ENCODE measurements at regions not wholly inside any gene's neighbourhood (a gene's known extent, or its start where the extent isn't known, plus 50 kb on each side); places are given as distances from the start of the nearest gene placed in this dataset.

DNA sequence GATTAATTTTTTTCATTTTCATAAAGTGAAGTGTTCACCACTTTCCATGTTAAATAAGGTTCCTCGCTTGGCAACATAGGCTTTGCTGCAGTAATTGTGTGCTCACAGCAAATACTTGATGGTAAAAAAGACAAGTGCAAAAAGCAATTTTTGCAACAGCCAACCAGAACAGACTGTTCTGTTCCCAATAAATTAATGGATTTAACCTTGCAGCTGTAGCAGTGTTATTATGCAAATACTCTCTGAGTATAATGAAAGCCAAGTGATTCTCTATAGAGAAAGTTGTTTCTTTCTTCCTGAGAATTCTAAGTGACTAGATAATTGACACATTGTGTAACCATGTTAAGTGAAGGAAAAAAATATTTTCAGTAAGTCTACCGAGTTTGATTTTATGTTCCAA, 183.7 kb upstream of the NAALADL2 start:
- no peak for DNase-seq

GRCh38 chr3:174681784-174682183, 177.3 kb upstream of the NAALADL2 start:
- DNase-seq, result no peak

- DNase-seq, result no peak
Measured at GRCh38 chr3:174685796-174686195, 173.3 kb upstream of the NAALADL2 start.

DNA sequence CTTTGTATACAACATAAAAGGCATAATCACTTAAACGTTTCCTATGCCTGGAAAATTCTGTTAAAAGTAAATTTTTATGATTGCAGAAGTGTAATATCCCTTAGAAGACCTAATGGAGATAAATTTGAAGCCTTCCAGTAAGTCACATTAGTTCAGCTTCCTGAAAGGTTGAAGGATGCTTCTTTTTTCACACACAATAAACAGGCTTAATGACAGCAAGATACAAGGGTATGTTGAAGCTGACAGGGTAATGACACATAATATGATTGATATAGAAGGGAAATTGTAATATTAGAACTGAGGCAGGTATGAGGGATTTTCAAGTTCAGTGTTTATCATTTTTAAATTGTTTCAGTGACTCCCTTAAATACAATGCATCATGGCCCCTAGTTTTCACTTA, 161.8 kb upstream of the NAALADL2 start:
- no peak for DNase-seq

- DNase-seq, result no peak
Measured at GRCh38 chr3:174700736-174701135, 158.4 kb upstream of the NAALADL2 start.

DNA sequence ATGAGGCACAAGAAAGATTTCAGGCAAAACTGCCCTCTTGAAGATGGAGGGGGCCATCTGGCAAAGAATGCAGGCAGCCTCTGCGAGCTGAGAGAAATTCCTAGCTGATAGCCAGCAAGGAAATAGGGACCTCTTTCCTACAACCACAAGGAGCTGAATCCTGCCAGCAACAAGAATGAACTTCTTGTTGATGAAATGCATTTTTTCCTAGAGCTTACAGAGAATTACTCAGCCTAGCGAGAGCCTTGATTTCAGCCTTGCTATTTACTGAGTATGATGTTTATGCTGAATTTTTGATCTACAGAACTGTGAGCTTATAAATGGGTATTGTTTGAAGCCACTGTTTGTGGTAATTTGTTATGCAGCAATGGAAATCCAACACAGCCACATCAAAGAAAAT, 148.5 kb upstream of the NAALADL2 start:
- DNase-seq, result no peak

- no peak for DNase-seq
Measured at GRCh38 chr3:174715386-174715785, 143.7 kb upstream of the NAALADL2 start.

DNA sequence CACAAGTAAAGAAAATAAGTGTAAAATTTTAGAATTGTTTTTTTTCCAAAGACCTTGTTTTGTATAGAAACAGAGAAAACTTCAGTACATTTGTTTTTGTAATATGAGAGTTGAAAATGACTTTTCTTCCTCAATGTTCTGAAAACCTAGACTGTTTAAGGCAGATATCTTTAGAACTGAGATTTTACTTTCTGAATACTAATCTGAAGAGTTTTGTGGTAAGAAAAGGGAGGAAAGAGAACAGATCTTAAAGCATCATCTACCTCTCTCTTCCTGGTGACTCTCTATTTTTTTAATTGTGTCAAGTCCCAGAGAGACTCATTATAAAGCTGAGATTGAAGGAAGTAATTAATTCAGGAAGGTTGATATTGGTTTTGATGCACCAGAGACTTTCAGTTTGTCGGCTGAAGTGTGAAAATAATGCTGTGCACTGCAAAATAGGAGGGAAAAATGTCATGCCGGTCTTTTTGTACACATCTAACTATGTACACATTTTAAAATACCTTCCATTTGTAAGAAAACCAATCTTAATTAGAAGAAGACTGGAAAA, 142.1 kb upstream of the NAALADL2 start:
- no peak for DNase-seq

GRCh38 chr3:174720717-174721116, 138.4 kb upstream of the NAALADL2 start:
- no peak for DNase-seq

DNA sequence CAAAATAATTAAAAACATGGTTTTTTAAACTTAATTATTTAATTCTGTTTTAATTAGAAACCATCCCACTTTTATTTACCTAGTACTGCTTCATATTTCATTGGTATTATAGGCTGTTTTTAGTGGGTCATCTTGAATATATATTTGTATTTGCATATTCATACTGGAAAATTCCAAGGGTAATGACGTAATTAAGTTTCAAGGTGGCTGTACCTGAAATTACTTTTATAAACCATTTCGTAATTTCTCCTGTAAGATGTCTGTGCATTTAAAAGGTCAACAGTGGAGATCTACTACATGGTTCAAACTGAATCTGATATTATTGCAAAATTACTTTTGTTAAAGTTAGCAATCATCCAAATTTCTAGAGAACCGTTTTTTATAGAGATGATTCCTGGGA, 133.8 kb upstream of the NAALADL2 start:
- no peak for DNase-seq

DNA sequence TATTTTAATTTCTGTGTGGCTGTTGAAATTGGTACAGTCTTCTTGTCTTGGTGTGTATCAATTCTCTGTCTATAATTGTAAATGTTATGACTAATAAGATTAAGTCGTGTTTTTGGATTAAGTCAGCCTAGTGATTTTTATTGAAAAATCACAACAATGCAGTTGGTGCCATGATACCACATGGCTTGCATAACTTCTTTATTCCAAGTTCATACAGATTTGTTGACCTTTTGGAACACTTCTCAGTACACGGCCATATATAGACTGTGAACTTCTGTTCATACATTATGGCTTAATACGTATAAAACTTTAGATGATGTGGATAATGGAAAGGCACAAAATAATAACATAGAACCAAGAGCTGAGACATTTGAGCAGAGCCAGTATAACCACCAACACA, 121.2 kb upstream of the NAALADL2 start:
- no peak for DNase-seq

- no peak for DNase-seq
Measured at GRCh38 chr3:174749143-174749542, 110.0 kb upstream of the NAALADL2 start.

DNA sequence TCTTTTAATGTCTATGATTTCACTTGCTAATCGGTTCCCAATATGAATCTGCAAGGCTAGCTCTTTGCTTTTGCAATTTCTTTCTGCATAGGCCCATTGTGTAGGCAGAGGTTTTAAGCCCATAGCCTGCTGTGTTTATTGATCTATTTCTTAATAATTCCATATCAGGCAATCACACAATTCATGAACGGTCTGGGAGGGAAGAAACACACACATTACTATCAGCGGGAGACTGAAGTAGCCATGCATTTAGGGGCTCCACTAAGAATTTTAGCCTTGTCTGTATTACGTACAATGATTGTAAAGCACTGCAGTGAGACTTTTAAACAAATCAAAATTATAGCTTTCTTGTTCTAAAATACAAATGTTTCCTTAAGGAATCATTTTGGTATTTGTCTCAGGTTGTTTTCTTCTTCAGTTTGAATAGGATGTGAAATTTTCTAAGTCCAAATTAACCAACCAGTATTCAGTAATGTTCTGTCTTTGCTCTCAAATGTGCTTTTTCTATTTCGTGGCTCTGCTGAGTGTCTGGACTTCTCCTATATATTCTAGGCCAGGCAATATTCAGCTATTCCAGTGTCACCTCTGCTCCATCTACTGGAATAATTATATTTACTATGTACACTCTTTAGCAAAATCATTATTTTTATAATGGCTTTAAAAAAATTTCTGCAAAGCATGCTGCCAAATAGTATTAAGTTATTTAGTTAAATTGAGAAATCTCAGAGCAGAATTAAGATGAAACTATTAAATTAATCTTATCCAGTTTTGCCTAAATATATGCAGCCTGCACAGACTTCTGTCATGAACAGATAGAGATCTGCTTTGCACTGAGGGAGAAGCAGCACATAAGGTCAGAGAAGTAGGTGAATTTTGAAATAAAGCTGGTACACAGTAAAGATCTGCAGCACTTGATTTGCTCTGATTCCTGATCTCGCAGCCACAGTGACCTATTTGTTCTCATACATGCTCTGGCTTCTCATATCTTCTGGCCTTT, 103.0 kb upstream of the NAALADL2 start:
- DNase-seq, result no peak

DNA sequence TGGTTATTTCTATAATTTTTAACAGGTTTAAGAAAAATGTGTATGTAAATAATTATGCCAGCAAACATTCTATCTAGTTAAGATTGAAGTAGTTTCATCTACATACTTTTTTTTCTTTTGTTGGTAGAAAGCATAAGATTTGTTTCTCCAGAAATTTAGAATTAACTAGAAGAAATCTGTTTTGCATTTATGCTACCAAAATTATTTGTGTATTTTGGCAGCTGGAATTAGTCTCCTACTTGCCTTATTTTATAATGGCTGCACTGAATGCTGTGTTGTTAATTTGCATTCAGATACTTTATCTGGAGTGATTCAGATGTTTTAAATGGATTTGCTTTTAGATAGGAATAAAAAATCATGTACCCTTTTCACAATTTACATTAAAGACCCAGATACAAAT, 100.2 kb upstream of the NAALADL2 start:
- no peak for DNase-seq

DNA sequence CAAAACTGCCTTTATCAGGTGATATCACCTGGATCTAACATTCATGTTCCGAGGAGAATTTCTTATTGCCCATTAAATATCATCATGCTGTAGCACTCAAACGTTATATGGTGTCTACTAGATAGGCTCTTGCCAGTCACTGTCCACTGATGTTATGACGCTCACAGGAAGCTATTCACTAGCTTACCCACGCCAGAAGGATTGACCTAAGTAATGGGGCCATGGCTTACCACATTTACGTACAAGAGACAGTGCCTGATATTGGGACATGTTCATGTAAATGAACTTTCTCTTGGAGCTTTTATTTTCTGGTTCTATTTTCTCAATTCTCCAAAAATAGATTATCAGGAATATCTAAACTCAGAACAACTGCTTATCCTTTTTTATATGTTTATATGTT, 91.7 kb upstream of the NAALADL2 start:
- DNase-seq, result no peak

- no peak for DNase-seq
Measured at GRCh38 chr3:174767853-174768382, 91.2 kb upstream of the NAALADL2 start.

- DNase-seq, result no peak
Measured at GRCh38 chr3:174769171-174769570, 90.0 kb upstream of the NAALADL2 start.

DNA sequence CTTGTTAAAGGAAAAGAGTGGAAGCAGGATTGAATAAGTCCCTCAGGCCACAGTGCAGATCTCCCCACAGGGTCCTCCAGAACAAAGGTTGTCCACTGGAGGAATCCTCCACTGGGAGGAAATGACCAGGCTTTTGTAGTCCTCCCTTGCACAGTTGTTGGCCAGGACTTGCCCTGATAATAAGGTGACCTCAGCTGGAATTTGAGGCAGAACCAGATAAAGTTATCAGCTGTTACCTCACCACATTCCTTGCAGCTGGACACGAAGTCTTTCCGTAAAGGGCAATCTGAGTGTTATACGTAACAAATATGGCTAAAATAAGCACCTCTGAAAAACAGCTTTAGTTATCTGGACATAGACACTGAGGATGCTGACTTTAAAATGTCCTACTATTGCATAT, 83.5 kb upstream of the NAALADL2 start:
- DNase-seq, result no peak

GRCh38 chr3:174776123-174776522, 83.0 kb upstream of the NAALADL2 start:
- DNase-seq, result no peak

DNA sequence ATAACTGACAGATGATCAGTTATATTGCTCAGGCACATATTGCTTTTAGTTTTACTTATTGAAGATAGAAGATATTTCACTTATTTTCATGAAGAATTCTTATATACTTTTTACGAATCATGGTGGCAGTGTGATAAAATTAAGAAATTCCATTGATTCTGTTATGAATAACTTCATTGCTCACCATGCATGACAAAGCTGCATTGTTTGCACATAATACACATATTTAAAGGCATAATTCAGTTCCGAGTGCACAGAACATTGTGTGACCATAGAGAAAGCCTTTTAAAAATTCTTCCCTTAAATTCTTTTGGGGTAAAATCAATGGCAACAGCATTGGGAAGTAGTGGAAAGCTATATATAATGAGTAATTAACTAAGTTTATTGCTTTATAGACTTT, 82.5 kb upstream of the NAALADL2 start:
- no peak for DNase-seq

DNA sequence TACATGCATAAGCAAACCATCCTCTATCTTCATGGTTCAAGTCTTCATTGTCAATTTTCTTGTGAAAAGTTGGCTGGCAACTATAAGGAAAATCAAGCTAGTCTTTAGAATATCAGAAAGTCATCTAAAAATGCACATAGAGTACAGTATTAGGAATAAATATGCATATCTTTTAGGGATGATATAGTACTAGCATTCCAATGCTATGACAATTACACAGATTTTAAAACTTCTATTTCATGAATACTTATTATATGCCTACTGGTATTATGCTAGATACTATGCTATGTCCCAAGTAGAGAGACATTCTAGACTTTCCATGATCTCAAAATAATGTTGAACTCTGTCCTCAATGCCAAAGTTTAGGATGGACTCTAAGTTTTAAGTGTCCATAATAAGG, 81.3 kb upstream of the NAALADL2 start:
- DNase-seq, result no peak

DNA sequence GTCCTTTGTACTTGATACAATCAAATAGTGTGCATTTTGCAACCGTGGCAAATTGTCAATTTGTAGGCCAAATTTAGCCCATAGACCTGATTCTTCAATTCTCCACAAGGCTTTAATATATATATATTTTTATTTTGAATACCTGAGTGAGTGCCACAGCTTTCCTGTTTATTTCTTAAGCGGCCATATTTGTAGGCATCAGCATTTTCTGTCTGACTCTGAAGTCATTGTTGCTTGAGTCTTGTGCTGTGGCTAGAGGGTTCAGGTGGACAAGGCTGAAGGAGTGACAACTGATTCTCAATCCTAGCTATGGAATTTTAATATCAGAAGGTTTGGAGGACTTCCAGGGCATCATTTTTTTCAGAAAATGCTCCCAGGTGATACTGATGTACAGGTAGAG, 75.6 kb upstream of the NAALADL2 start:
- DNase-seq, result no peak

DNA sequence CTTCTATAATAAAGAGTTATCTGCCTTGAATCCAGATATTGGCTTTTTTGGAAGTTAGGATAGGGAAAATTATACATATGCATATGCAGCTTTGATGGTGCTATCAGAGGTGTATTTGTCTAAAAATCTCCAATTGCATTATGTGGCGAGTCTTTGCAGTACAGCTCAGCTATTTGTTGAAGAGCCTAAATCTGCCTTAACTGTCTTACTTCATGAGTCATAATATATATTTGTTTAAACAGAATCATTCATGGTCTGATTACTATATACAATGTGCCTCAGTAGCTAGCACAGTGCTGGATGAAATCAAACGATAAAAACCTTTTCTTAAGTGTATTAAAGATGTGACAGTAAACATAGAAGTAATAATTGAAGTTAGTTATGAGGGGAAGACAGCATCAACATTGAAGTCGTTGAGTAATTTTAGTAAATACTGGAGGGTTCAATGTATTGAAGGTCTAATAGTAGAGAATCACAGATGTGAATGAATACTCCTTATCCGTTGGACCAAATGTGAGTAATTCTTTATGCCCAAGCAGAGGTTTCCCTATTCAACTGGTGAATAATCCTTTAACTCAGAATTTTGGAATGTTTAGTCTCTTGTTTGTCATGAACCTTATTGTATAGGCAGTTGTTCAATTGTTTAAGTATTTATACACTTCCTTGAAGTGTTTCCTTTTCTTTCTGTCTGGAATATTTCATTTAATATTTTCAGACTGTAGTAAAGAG, 74.8 kb upstream of the NAALADL2 start:
- no peak for DNase-seq

- DNase-seq, result no peak
Measured at GRCh38 chr3:174786825-174787224, 72.3 kb upstream of the NAALADL2 start.

Data from hematopoietic multipotent progenitor cell treated with erythropoietin and hydrocortisone succinate and interleukin-3 and kit ligand, for 8 days (in vitro differentiated cells).